ENCODE measurements at regions not wholly inside any gene's neighbourhood (a gene's known extent, or its start where the extent isn't known, plus 50 kb on each side); places are given as distances from the start of the nearest gene placed in this dataset.

GRCh38 chr4:182145334-182145905, 97.8 kb upstream of the TENM3 start:
- TF ChIP-seq CTCF (IDR thresholded peaks at IDR 0.05; ENCODE audit: insufficient read depth, low read depth, low read length) = no peak
- no peak for TF ChIP-seq EZH2 (IDR thresholded peaks at IDR 0.05; ENCODE audit: insufficient read depth, low read length)
